ENCODE measurements at regions not wholly inside any gene's neighbourhood (a gene's known extent, or its start where the extent isn't known, plus 50 kb on each side); places are given as distances from the start of the nearest gene placed in this dataset.
"Not testable (repeated sequence)": the region's sequence is repeated elsewhere in the genome, so short reads cannot be mapped to it uniquely, and the experiment has no call there.

GRCh38 chrX:3815896-3816664 lies 102.6 kb upstream of the PRKX start:
- DNase-seq = peak; percentile 28

- no peak for DNase-seq
These were observed 98.2 kb upstream of the PRKX start for GRCh38 chrX:3811331-3812311.

DNA sequence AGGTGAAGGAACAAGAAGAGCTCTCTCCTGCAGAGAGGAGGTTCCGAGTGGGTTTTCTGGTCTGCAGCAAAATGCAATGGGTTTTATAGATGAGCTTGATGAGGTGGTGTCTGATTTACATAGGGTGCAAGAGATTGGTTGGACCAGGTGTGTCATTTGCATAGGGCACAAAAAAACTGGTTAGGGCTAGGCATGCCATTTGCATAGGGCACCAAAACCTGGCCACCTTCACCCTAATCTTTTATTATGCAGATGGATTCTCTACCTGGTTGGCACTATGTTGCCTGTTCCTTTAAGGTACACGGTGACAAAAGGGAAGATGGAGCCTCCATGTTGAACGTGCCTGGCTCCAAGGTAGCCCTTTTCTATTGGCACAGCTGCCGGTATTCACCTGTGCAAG lies 94.5 kb upstream of the PRKX start:
- DNase-seq = no peak

- no peak for DNase-seq
These were observed 93.2 kb upstream of the PRKX start for GRCh38 chrX:3806630-3807029.

DNA sequence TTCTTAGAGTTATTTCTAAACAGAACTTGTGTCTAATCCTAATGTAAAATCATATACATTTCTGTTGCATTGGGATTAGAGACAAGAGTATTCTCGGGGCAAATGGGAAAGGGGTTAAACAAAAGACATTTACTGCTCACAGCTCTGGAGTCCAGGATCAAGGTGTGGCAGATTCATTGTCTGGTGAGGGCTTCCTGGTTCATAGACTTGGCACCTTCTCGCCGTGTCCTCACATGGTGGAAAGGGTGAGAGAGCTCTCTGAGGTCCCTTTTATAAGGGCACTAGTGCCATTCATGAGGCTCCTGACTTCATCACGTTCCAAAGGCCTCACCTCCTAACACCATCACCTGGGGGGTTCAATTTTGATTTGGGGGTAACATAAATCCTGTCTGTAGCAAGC lies 90.3 kb upstream of the PRKX start:
- DNase-seq = no peak

GRCh38 chrX:3803305-3803704 lies 89.9 kb upstream of the PRKX start:
- no peak for DNase-seq

DNA sequence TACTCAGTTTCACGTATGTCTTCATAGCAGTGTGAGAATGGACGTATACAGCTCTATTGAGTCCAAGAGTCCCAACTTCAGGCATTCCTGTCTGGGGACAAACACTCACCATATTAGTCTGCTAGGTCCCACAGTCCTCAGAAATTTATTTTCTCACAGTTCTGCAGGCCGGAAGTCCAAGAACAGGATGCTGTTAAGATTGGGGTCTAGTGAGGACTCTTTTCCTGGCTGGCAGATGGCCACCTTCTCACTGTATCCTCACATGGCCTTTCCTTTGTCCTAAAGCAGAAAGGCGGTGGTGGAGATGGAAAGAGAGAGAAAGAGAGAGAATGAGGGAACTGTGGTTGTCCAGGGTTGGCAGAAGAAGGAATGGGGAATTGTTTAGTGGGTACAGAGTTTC lies 82.0 kb upstream of the PRKX start:
- DNase-seq = not testable (repeated sequence)

DNA sequence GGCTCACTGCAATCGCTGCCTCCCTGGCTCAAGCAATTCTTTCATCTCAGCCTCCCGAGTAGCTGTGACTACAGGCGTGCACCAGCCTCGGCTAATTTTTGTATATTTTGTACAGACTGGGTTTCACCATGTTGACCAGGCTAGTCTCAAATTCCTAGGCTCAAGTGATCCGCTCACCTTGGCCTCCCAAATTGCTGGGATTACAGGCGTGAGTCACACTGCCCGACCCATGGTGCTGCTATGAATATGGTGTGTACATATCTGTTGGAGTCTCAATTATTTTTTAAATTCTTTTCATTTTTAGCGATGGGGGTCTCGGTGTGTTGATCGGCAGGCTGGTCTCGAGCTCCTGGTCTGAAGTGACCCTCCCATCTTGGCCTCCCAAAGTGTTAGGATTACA lies 78.0 kb upstream of the PRKX start:
- no peak for DNase-seq

DNA sequence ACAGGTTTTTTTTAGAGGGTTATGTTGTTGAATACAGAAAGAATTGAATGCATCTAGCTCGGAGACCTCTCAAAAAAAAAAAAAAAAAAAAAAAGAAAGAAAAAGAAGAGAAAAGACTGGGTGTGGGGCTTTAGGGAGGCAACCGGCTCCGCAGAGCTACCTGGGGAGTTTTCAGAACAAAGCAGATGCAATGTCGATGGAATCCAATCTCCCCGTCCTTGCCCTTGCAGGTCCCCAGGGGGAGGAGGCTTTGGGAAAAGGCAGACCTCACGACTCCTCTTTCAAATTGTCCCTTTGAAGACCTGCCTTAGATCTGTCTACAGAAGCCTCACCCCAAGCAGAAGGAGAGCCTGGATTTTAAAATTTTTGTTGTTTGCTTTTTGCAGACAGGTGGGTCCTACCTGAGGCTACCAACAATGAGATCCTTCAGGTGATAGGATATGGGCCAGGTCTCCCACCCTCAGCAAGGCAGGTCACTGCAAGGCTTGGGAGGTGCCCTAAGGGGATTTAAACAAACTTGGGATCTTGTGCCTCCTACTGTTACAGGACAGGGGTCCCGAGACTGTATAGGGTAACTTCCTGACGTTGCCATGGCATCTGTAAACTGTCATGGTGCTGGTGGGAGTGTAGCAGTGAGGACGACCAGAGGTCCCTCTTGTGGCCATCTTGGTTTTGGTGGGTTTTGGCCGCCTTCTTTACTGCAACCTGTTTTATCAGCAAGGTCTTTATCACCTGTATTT lies 75.2 kb upstream of the PRKX start:
- no peak for DNase-seq

DNA sequence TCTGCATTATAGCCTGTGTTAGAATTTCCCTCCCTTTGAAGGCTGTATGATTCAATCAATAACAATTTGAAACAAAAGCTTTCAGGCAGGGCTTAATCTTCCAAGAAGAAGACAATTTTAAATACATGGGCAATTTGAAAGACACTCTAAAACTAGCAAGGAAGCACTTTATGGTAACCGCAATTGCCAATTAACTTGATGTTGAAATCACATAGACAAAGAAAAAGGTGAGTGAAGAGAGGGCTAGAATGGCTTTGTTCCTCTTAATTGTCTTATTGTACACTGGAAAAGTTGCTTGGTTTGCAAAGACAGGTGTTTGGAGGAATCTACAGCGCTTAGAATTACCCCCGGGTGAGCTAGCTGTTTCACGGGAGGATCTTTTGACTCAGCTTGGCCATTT lies 74.4 kb upstream of the PRKX start:
- DNase-seq = no peak

- not testable (repeated sequence) for DNase-seq
These were observed 72.4 kb upstream of the PRKX start for GRCh38 chrX:3785822-3786221.

DNA sequence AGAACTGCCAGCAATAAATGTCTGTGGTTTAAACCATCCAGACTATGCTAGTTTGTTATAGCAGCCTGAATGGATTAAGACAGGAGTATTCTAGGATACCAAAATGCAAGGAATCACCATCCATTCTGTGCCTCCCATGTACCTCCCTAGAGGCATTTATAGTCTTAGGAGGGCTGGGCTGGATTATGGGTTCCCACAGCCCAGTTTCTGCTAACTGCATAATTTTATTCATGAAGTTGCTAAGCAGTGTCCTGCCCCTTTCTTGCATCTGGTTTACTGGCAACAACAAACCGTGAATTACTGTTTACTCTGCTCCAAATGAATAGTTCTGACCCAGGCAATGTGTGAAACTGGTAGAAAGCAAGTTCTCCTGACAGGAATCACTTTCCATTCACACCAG lies 67.1 kb upstream of the PRKX start:
- no peak for DNase-seq

DNA sequence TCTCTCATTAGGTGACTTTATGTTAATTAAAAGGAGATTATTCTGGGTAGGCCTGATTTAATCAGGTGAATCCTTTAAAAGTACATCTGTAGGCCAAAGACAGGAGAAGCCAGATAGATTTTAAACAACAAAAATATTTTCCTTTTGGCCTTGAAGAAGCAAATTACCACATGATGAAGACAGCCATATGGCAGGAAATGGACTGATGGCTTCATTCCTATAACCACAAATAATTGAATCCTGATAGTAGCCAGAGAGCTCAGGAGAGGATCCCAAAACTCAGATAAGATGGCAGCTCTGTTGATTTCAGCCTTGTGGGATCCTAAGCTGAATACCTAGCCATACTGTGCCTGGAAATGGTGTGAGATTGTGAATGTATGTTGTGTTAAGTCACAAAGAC lies 66.1 kb upstream of the PRKX start:
- DNase-seq = no peak

DNA sequence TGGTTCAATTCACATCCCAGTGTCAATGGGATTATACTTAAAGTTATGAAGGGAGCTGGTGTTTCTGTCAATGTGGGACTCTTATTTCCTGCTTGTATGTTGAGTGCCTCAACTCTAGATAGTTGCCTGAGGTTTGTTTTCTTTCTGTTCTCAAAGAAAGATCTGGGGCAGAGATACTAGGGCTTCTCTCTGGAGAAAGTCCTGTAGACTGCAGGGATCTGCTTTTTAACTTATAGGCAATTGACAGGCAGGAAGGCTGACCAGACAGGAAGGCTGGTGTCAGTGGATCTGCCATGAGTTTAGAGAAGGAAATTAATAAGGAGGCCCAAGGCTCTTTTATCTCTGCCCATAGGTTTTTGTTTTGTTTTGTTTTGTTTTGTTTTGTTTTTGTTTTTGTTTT lies 64.0 kb upstream of the PRKX start:
- DNase-seq = no peak

DNA sequence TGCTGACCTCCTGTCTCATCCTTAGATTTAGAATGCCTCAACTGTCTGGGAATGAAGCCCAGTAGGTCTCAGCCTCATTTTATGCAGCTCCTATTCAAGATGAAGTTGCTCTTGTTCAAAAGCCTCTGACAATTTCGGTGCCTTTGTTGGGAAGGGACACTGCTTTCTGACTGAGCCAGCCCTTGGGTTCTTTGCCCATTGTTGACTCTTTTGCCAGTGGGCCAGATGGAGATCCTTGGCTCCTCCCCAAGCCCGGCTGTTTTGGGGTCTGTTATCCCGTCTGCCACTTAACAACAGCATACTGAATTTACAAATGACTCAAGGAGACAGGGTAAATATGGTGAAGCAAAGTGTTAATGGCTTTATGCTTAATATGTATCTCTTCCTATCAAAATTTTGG lies 58.3 kb upstream of the PRKX start:
- no peak for DNase-seq

GRCh38 chrX:3768881-3769280 lies 55.4 kb upstream of the PRKX start:
- no peak for DNase-seq

All from activated gamma-delta T cell (primary cell).